ENCODE measurements at regions not wholly inside any gene's neighbourhood (a gene's known extent, or its start where the extent isn't known, plus 50 kb on each side); places are given as distances from the start of the nearest gene placed in this dataset.

DNA sequence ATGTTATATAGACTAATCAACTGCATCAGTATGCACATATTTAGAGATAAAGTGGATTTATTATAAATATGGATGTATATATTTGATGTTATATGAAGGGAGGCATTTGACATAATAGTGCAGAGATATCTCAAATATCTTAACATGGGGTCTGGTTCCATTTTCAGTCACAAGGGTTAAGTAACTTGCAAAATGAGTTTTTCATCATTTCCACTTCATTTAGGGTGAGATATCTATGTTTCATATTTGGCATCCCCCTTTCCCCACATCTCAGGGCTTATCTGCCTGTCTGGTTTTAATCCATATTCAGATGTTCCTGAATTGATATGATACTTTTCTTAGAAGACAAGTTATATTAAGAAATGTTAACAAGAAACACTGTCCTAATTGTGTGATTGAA is 2141.2 kb downstream of the PCDH9 start:
- TF ChIP-seq, protein P1, sequence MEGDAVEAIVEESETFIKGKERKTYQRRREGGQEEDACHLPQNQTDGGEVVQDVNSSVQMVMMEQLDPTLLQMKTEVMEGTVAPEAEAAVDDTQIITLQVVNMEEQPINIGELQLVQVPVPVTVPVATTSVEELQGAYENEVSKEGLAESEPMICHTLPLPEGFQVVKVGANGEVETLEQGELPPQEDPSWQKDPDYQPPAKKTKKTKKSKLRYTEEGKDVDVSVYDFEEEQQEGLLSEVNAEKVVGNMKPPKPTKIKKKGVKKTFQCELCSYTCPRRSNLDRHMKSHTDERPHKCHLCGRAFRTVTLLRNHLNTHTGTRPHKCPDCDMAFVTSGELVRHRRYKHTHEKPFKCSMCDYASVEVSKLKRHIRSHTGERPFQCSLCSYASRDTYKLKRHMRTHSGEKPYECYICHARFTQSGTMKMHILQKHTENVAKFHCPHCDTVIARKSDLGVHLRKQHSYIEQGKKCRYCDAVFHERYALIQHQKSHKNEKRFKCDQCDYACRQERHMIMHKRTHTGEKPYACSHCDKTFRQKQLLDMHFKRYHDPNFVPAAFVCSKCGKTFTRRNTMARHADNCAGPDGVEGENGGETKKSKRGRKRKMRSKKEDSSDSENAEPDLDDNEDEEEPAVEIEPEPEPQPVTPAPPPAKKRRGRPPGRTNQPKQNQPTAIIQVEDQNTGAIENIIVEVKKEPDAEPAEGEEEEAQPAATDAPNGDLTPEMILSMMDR (conservative IDR thresholded peaks at IDR 0.05; ENCODE audit: low read depth, low read length), result no peak
- DNase-seq (ENCODE audit: low read depth), result no peak
- H3K4me3 ChIP-seq (ENCODE audit: low read depth, low read length), result no peak overlapping the region

DNA sequence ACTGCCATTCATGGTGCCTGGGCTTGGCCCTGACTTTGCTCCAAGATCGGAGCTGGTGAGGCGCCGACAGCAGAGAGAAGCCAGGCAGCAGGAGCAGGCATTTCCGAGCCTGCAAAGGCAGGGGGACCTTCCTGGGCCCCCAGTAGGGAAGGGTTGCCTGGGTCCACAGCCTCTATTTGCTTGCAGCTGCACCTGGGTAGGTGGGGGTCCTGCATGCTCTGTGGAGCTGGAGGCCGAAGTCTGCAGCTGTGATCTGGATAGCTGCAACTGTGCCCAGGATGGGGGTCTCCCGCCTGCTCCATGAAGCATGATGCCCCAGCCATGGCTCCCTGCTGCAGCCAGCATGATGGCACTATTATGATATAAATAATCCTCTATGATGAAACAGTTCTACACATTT is 2144.2 kb downstream of the PCDH9 start:
- TF ChIP-seq, protein P1 (conservative IDR thresholded peaks at IDR 0.05; ENCODE audit: low read depth, low read length), result no peak
- no peak overlapping the region for H3K4me3 ChIP-seq (ENCODE audit: low read depth, low read length)
- DNase-seq (ENCODE audit: low read depth), result no peak

DNA sequence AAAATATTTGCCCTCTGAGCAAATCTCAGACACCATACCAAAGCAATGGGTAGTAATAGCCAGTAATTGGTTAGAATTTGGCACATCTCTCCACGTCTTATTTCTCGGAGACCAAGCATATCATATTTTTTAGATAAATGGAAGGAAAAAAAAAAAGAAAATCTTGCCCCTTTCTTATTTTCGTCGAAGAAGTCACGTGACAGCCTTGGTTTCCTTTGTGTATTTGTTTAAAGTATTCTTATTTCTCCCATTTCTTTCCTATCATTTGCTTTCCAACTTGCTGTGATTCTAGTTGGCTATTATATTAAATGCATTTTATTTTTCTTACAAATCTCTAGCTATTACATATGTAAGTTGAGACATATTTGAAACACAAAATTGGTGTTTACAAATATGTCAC is 2155.9 kb downstream of the PCDH9 start:
- TF ChIP-seq, protein P1 (conservative IDR thresholded peaks at IDR 0.05; ENCODE audit: low read depth, low read length), result no peak
- no peak for DNase-seq (ENCODE audit: low read depth)
- H3K4me3 ChIP-seq (ENCODE audit: low read depth, low read length), result no peak overlapping the region

DNA sequence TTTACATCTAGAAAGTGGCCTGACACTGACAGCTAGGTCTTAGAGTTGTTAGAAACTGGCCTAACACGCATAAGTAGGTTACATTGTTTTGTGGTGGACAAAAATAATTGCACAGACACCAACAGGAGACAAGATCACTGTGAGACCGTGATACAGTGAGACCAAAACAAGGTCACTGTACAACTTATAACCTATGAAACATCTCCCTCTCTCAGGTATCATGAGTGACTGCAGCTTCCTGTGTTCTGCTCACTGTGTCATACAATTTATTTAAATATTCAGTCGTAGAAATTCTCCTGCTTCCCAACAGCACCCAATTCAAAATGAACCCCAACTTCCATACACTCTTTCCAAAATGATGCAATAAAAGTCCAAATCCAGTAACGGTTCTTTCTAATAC is 2165.2 kb downstream of the PCDH9 start:
- TF ChIP-seq, protein P1 (conservative IDR thresholded peaks at IDR 0.05; ENCODE audit: low read depth, low read length), result no peak
- no peak overlapping the region for H3K4me3 ChIP-seq (ENCODE audit: low read depth, low read length)
- no peak for DNase-seq (ENCODE audit: low read depth)

DNA sequence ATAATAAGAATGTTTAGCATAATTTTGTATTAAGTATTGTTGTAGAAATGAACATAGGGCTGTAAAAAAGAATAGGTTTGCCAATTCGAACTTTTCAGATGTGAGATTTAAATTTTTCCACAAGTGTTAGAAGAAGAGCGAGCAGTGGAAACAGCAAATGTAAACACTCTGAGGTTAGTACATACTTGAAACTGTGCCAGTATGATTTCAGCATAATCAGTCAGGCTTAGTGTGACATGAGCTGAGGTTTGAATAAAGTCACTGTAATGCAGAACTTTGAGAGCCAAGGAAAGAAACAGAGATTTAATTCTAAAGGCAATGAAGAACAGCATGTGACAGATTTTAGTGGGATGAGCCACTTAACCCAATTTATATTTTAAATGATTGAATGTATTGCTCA is 2166.4 kb downstream of the PCDH9 start:
- DNase-seq (ENCODE audit: low read depth), result no peak
- no peak overlapping the region for H3K4me3 ChIP-seq (ENCODE audit: low read depth, low read length)
- TF ChIP-seq, protein P1 (conservative IDR thresholded peaks at IDR 0.05; ENCODE audit: low read depth, low read length), result no peak

DNA sequence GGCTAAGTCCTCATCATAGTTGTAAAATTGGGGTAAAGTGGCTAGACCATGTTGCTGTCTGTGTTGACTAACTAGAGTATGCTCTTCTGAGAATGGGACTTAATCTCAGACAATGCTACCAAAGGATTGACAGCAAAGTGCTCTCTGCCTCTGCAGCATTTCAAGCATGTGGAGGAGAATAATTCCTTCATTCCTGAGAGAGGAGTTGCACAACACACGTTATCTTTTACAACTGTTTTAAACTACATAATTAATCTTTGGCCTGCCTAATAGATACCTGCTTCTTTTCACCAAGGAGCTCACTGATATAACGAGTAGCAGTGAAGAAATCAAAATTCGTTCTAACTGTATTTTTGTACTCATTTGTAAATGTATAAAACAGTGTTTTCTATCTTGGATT is 2172.2 kb downstream of the PCDH9 start:
- TF ChIP-seq, protein P1 (conservative IDR thresholded peaks at IDR 0.05; ENCODE audit: low read depth, low read length), result no peak
- no peak overlapping the region for H3K4me3 ChIP-seq (ENCODE audit: low read depth, low read length)
- no peak for DNase-seq (ENCODE audit: low read depth)

DNA sequence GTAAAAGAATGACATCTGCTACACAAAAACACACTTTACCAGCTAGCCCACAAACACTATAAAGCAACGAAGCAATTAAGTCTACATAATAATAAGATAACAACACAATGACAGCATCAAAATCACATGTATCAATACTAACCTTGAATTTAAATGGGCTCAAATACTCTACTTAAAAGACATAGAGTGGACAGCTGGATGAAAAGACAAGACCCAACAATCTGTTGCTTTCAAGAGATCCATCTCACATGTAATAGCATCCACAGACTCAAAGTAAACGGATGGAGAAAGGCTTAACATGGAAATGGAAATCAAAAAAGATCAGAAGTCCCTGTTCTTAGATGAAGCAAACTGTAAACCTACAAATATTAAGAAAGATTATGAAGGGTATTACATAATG is 2175.9 kb downstream of the PCDH9 start:
- TF ChIP-seq, protein P1 (conservative IDR thresholded peaks at IDR 0.05; ENCODE audit: low read depth, low read length), result no peak
- H3K4me3 ChIP-seq (ENCODE audit: low read depth, low read length), result no peak overlapping the region
- no peak for DNase-seq (ENCODE audit: low read depth)
